Stimulated activated CD8-positive, alpha-beta memory T cell treated with anti-CD3 and anti-CD28 coated beads, Interleukin-12 subunit alpha, Interleukin-12 subunit beta, amount 100 ng/mL, for 4 hours (primary cell): ENCODE measurements at regions not wholly inside any gene's neighbourhood (a gene's known extent, or its start where the extent isn't known, plus 50 kb on each side); places are given as distances from the start of the nearest gene placed in this dataset.
"Not testable (repeated sequence)": the region's sequence is repeated elsewhere in the genome, so short reads cannot be mapped to it uniquely, and the experiment has no call there.

Experiments
- DNase-seq: peaks from one replicate; pipeline ENCODE4 v3.0.0-alpha.2; 2020; ENCODE audit warnings: low read depth

DNA sequence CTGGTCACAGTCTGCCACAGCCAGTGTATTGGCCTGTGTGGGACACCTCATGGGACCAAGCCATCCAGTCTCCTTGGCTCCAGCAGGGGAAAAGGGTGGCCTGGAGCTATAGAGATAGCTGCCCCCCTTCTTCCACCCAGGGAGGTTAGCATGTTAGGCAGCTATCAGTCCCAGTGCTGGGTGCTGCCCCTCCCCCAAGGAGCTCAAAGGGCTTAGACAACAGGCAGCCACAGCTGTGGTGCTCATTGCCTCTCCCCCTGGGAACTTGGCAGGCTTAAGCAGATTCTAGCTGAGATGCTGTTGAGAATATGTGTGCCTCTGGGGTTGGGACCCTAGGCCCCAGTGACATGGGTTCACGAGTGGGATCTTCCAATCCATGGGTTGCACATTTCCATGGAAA is 226.0 kb upstream of the PTGER4 start:
- no peak for DNase-seq

DNA sequence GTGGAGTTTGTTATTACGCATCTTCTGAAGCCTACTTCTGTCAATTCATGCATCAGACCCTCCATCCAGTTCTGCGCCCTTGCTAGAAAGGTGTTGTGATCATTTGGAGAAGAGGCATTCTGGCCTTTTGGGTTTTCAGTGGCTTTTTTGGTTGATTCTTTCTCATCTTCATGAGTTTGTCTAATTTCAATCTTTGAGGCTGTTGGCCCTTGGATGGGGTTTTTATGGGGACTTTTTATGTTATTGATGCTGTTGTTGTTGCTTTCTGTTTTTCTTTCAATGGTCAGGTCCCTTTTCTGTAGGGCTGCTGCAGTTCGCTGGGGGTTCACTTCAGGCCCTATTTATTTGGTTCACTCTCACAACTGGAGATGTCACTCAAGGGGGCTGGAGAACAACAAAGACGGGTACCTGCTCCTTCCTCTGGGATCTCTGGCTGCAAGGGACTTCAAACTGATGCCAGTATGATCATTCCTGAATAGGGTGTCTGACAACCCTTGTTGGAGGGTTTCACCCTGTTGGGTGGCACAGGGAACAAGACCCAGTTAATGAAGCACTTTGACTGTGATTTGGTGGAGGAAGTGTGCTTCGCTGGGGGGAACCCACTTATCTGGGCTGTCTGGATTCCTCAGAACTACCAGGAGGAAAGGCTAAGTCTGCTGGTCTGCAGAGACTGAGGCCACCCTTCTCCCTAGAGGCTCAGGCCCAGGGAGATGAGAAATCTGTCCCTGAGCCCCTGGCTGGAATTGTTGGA is 226.7 kb upstream of the PTGER4 start:
- no peak for DNase-seq

DNA sequence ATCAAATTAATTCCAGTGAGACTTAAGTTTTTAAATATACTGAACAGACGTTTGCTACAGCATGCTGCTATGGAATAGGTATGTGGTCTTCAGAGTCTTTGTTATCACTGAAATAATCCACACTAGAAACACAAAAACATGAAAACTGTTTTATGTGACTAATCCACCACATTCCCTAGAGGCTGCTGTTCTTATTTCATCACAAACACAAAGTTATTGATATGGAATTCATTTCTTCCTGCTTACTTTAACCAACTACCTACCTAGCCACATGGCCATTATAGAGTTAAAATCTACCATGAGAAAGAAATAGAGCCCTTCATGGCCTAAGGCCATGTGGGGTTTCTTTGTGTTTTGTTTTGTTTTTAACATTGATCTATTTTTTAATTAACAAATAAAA is 232.3 kb upstream of the PTGER4 start:
- no peak for DNase-seq

GRCh38 chr5:40446910-40447309 is 232.8 kb upstream of the PTGER4 start:
- no peak for DNase-seq

DNA sequence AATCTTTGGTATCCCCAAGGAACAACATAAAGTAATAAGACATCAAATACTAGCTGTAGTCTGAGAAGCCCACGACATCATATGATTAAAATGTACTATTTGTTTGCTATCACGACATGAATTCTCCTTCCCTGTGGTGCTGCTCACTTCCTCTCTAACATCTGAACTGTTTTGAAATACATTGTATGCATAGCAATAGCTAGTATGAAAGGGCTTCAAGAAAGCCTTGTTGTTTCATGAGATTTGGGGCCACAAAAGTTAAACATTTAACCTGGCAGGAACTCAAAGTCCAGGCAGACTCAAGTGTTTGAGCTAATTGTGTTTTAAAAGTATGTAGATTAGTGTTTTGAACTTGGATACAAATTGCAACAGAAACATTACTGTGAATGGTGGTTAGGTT is 237.4 kb upstream of the PTGER4 start:
- no peak for DNase-seq

- DNase-seq: peak; percentile 27
These were observed 238.0 kb upstream of the PTGER4 start for GRCh38 chr5:40441733-40442132.

DNA sequence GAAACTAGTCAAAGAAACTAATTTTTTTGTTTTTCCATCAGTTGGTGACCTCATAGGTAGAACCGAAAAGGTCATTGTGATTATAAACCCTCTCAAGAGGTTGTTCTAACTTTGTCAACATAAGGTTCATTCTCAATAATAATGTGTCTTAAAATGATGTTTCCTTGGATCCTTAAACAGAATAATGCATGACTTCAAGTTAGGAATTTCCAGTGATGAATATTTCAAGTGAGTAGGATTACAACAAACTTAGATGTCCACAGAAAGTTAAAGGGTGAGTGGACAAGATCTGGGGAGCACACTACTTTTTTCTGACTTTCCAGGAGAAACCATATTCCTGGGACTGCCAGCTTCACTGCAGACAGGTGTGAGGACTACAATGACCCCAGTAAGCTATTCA is 239.0 kb upstream of the PTGER4 start:
- DNase-seq: no peak

DNA sequence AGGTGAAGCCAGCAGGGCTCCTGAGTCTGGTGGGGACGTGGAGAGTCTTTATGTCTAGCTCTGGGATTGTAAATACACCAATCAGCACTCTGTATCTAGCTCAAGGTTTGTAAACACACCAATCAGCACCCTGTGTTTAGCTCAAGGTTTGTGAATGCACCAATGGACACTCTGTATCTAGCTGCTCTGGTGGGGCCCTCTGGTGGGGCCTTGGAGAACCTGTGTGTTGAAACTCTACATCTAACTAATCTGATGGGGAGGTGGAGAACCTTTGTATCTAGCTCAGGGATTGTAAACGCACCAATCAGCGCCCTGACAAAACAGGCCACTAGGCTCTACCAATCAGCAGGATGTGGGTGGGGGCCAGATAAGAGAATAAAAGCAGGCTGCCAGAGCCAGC is 240.6 kb upstream of the PTGER4 start:
- DNase-seq: not testable (repeated sequence)

DNA sequence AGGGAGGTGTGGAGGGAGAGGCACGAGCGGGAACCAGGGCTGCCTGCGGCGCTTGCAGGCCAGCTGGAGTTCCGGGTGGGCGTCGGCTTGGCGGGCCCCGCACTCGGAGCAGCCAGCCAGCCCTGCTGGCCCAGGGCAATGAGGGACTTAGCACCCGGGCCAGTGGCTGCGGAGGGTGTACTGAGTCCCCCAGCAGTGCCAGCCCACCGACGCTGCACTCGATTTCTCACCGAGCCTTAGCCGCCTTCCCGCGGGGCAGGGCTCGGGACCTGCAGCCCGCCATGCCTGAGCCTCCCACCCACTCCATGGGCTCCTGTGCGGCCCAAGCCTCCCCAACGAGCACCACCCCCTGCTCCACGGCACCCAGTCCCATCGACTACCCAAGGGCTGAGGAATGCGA is 241.1 kb upstream of the PTGER4 start:
- DNase-seq: not testable (repeated sequence)

DNA sequence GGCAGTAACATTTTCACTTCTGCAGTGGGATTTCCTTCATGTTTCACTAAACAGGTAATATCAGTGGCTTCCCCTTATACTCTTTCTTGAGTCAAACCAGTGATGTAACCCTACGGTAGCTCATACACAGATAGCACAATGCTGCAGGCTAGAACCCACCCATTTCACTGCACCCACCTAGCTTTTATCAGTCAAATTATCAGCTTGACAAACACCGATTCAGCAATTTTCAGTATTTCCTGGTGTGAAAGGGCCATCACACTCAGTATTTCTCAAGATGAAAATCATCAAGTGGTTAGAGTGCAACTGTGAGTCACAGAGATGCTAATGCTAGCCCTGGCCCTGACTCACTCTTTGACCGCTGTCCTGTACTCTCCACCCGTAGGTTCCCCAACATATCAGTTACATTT is 242.3 kb upstream of the PTGER4 start:
- peak; percentile 24 for DNase-seq

DNA sequence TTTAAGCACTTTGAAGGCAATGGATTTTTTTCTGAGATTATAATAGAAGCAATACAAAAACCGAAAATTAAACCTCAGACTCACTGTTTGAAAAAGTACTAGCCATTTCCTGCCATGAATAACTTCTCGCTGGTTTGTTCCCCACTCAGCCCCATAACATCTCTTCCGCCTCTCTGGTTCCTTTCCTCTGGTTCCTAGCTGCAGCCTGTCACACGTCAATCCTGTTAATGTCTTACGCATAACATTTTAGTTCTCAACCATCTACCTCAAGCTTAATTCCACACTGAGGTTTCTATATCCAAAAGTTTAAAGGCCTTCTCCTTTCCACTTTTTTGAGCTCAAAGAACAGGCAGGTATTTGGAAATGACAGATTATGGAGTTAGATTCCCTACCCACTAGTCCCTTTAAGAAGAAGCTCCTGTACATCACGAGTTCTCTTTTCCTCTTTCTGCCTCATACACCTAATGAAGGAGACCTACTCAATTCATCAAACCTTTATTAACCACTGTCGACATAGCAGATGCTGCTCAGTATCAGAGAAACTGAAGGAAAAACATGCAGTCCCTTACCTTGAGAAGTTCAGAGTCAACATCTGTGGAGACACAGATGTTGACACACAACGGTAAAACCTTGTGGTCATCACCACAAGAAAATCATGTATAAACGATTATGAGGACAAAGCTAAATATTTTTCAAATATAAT is 243.0 kb upstream of the PTGER4 start:
- peak; percentile 8 for DNase-seq

- not testable (repeated sequence) for DNase-seq
These were observed 244.0 kb upstream of the PTGER4 start for GRCh38 chr5:40435706-40436105.

GRCh38 chr5:40432836-40433235 is 246.9 kb upstream of the PTGER4 start:
- no peak for DNase-seq

DNA sequence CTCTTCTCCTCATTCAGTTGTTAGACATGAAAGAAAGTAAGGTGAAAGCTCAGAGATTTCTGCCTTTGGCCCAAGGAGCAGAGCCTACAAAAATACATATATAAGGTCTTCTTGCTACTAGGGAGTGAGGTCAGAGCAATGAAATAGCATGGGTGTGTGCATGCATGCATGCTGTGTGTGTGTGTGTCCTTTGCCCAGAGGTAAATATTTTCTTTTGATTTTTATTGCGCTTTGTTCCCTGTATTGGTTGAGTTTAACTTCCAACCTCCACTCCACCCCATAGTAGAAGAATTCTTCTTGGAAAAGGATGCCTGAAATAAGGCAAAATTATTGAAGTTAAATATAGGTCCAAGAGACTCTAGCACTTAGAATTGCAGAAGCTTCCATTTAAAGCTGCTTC is 248.0 kb upstream of the PTGER4 start:
- DNase-seq: no peak

GRCh38 chr5:40430101-40430710 is 249.5 kb upstream of the PTGER4 start:
- DNase-seq: no peak

DNA sequence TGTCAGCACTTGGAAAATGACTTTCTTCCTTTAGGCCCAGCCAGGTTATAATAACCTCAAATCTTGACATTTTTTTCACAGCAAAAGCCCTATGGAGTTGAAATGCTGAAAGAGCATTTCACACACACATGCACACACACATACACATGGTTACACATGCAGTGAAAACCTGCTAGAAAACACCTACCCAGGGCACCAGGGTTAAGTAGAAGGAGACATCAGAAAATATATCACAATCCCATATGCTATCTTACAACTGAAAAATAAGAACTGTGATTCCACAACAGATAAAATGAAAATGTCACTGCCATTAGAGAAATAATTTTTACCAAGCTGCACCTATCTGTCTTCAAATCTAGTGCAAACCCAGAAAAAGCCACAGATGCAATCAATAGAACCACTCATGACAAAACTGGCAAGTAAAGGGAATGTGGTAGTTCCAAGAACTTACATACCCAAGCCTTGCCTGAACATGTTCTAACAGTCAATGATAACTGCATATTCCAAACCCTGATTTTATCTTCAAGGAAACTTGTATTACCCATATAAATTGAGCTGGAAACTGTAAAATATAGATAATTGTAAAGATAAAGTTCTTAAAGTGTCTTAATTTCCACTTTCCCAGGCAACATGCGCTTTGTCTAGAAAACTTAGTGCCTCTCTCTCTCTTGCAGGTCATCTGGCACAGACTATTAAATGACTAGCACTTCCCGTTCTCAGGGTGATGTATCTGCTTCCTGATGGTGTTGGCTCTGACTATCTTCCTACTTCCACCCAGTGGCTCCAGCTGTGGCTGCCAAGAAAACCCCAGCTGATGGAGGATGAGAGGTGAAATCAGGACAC is 250.2 kb upstream of the PTGER4 start:
- DNase-seq: no peak

DNA sequence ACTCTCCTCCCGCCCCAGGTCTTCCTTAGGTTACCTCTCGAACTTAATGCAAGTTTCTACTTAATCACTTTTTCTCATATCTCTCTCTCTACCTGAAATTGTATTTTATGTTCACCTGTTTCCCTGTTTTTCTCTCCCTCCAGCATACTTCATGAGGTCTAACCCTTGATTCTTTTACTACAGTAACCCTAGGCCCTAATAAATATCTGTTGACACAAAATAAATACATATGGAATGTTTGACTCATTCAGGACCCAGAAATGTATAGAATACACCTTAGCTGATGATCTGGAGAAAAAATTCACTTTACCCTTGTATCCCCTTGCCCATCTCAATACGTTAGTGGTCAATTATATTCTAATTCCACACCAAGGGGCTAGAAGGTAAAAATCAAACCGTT is 250.9 kb upstream of the PTGER4 start:
- DNase-seq: no peak

DNA sequence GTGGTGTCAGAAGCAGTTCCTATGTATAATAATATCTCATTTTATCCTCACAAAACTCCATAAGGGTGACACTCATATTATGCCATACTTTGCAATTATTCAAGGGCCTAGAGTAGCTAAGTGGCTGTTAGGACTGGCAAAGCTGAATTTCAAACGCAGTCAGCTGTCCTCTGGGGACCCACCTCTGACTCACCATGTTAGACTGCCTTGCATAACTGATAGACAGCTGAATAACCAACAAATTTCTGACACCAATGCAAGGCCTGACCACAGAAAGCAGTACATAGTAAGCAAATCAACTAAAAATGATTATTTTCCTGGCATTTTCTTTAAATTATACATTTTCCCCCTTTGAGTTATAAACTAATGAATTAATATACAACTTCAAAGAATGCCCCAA is 251.6 kb upstream of the PTGER4 start:
- no peak for DNase-seq

DNA sequence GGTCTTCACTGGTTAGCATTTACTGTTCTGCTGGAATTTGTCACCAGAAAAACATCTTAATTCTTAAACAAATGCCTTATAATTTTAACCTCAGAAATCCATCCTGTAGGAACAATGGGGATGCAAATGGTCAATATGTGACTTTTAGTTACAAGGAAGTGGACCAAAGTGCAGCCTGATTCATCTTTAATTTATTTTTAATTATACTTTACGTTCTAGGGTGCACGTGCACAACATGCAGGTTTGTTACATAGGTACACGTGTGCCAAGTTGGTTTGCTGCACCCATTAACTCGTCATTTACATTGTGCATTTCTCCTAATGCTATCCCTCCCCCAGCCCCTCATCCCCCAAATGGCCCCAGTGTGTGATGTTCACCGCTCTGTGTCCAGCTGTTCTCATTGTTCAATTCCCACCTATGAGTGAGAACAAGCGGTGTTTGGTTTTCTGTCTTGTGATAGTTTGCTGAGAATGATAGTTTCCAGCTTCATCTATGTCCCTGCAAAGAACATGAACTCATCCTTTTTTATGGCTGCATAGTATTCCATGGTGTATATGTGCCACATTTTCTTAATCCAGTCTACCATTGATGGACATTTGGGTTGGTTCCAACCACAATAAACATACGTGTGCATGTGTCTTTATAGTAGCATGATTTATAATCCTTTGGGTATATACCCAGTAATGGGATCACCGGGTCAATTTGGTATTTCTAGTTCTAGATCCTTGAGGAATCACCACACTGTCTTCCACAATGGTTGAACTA is 262.5 kb upstream of the PTGER4 start:
- not testable (repeated sequence) for DNase-seq

DNA sequence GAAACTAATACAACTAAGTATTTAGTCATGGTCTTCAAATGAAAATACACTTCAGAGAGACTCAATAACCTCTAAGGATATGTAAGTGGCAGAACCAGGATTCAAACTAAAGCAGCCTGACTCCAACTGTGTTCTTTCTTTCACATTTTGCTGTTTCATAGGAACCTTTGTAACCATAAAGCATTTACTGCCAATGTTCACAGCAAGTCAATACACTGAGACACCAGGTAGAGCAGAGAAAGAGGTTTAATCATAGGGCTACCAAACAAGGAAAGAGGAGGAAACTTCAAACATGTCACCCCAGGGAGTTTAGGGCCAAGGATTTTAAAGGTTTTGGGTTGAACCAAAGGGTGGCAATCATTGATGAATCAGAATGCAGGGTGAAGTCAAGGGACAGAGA is 263.1 kb upstream of the PTGER4 start:
- DNase-seq: no peak

DNA sequence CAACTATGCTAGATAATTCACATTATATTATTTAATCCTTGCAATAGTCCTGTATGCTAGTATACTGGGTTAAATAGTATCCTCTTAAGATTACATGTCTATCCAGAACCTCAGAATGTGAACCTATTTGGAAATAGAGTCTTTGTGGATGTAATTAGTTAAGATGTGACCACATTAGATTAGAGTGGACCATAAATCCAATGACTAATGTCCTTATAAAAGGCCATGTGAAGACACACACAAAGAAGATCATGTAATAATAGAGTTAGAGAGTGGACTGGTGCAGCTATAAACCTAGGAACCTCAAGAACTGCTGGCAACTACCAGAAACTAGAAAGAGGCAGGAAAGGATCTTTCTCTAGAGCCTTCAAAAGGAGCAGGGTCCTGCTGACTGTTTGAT is 263.6 kb upstream of the PTGER4 start:
- no peak for DNase-seq

DNA sequence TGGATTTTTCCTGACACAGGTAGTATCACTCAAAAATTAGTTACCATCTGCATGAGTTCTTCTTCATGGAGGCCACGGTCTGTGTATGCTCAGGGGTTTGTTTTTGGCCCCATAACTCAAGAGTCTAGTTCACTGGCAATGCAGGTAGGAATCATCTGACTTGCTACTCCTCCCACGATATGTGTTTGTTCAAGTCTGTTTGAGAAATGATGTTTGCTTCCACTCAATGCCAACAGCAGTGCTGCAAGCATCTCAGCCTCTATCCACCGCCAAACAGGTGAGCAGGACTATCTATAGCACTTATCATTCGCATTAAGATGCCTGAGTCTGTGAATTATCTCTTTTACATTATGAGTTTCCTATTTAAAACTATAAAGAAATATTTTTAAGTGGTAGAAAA is 264.8 kb upstream of the PTGER4 start:
- no peak for DNase-seq
